CD4-positive, alpha-beta T cell treated with Interleukin-10 for 1 hour (primary cell): ENCODE measurements at regions not wholly inside any gene's neighbourhood (a gene's known extent, or its start where the extent isn't known, plus 50 kb on each side); places are given as distances from the start of the nearest gene placed in this dataset.
"Not testable (repeated sequence)": the region's sequence is repeated elsewhere in the genome, so short reads cannot be mapped to it uniquely, and the experiment has no call there.

Source experiments
- DNase-seq: peaks from one replicate; pipeline ENCODE4 v3.0.0-alpha.2; 2020

DNA sequence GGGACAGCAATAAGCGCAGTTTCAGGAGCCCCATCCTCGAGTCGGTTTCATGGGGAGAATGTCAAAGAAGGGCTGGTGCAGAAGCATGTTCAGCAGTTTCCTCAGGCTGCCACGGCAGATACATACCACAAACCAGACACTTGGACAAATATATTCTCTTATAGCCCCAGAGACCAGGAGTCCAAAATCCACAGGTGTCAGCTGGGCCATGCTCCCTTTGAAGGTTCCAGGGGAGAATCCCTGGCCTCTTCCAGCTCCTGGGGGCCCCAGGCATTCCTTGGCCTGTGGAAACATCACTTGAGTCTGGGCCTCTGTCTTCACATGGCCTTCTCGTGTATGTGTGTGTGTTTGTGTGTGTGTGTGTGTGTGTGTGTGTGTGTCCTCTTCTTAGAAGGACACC, 164.1 kb downstream of the UQCRFS1 start:
- no peak for DNase-seq

GRCh38 chr19:29045679-29046254, 167.2 kb downstream of the UQCRFS1 start:
- DNase-seq, result no peak

DNA sequence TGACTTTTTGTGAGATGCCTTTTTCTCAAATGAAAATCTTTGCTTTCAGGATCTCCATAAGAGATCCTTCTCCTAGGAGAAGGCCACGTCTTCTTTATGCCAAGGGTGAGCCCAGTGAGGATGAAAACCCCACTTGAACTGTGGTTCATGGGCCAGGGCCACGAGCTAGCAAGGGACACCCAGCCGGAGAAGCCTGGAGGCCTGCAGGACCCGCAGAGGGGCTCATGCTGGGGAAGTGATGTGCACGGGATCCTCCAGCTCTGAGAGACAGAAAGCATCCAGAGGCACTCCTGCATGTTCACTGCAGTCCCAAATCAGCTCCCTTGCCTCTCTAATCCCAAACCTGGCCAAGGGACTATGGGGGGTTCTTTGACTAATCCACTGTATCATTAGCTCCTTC, 168.9 kb downstream of the UQCRFS1 start:
- no peak for DNase-seq

- no peak for DNase-seq
Observed at GRCh38 chr19:29042450-29042849, 170.5 kb downstream of the UQCRFS1 start.

DNA sequence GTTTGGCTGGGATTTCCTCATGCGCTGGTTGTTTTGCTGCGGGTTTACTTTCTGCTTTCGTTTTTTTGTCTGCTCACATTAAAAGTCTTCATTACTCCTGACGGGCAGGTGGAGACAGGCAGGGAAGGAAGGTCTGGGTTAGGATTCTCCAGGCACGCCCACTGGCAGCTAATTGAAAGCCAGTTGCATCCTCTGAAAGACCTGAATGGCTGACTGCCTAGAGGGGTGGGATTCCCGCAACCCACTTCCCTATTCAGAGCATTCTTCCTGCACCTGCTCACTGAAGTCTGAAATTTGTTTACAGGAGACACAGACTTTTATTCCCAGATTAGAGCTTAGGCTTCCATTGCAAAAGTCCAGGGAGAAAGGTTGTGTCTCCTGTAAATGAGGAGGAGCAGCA, 172.0 kb downstream of the UQCRFS1 start:
- no peak for DNase-seq

GRCh38 chr19:29040292-29040691, 172.7 kb downstream of the UQCRFS1 start:
- no peak for DNase-seq

- not testable (repeated sequence) for DNase-seq
Observed at GRCh38 chr19:29039036-29039435, 173.9 kb downstream of the UQCRFS1 start.

- DNase-seq, result no peak
Observed at GRCh38 chr19:29031216-29031615, 181.7 kb downstream of the UQCRFS1 start.

- no peak for DNase-seq
Observed at GRCh38 chr19:29029268-29029958, 183.5 kb downstream of the UQCRFS1 start.

DNA sequence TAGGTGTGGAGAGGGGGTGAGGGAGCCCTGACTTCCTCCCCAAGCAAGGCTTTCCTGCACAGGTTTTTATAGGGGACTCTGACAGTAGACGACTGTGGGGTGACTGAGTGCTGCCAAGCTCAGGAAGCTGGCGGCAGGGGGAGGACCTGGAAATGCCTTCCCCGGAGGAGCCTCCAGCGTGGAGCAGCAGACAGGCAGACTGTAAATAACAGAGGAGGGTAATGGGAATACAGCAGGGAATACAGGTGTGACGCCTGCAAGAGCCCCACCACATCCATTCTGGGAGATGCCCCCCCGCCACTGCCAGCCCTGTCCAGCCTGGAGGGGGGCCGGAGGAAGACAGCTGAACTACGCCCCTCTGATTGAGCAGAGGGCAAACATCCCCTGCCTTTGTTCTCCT, 190.4 kb downstream of the UQCRFS1 start:
- DNase-seq, result no peak

- no peak for DNase-seq
Observed at GRCh38 chr19:29022165-29022564, 190.8 kb downstream of the UQCRFS1 start.

- DNase-seq, result no peak
Observed at GRCh38 chr19:29021232-29021916, 191.6 kb downstream of the UQCRFS1 start.

DNA sequence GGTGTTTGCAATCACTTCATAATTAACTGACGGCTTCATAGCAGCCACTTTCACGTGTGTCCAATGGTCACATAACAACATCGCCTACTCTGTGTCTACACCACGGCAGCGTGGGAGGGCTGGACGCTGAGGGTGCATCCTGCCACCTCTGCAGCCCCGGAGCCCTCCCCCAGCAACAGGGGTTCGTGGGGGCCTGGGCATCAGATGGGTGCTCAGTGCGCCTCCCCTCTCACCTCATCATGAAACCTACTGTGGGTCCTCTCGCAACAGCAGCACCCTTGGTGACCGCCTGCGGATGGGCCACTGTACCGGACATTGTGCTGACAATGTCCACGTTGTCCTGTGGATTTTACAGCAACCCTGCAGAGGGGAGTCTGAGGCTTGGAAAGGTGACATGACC, 193.5 kb downstream of the UQCRFS1 start:
- DNase-seq, result no peak

- no peak for DNase-seq
Observed at GRCh38 chr19:29018542-29018941, 194.4 kb downstream of the UQCRFS1 start.

DNA sequence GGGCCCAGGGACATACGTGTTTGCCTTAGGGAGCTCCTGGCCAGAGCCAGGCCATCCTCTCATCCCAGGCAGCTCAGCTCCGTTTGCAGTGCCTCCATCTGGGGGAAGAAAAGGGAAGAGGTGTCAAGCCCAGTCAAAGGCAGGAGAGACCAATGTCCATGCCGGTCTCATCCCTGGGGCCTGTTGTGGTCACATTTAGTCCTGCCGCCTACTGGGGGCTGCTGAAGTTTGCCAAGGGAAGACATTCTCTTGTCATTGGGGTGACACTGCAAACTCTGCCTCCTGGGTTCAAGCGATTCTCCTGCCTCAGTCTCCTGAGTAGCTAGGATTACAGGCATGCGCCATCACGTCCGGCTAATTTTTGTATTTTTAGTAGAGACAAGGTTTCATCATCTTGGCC, 195.2 kb downstream of the UQCRFS1 start:
- DNase-seq, result no peak

DNA sequence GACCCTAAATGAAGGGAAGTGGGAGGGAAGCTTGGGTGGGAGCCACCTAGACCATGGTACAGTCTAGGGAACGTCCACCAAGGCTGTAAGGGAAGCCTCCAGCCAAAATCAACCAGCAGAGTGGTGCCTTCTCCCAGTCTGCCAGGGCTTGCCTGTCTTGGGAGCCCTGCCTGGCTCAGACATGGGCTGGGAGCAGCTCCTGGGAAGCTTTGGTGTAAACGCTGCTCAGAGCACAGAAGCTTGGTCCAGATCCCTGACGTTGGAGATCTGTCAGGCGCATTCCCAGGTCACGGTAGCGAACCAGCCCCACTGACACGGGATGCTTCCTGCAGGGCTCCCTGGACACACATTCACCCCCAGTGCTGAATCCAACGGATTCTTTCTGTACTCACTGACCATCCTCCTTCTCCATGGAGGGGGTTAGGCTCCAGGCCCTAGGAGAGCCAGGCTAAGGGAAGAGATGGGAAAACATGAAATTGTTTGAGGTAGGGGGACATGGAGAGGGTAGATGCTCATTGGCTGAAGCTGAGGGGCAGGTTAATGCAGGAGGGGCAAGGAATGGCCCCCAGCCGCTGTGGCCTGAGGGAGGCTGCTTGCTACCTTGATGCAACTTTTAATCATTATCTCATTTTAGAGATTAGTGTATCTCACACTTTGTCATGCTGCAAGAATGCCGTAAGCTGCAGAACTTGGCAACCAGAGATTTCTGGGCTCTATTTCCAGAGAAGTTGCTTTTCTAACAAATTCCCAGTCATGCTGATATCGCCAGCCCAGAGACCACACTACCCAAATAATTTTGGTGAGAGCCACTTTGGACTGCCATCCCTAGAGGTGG, 195.8 kb downstream of the UQCRFS1 start:
- DNase-seq, result no peak

GRCh38 chr19:29016353-29016752, 196.6 kb downstream of the UQCRFS1 start:
- no peak for DNase-seq

DNA sequence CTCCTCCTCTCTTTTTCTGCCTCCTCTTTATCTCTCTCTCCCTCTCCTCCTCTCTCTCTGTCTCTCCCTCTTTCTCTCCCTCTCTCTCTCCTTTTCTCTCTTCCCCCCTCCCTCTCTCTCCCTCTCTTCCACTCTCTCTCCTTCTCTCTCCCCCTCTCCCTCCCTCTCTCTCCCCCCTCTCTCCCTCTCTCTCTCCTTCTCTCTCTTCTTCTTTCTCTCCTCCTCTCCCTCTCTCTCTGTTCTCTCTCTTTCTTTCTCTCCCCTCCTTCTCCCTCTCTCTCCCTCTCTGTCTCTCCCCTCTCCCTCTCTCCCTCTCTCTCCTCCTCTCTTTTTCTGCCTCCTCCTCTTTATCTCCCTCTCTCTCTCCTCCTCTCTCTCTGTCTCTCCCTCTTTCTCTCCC, 197.4 kb downstream of the UQCRFS1 start:
- no peak for DNase-seq

- DNase-seq, result no peak
Observed at GRCh38 chr19:29014857-29015436, 198.0 kb downstream of the UQCRFS1 start.

DNA sequence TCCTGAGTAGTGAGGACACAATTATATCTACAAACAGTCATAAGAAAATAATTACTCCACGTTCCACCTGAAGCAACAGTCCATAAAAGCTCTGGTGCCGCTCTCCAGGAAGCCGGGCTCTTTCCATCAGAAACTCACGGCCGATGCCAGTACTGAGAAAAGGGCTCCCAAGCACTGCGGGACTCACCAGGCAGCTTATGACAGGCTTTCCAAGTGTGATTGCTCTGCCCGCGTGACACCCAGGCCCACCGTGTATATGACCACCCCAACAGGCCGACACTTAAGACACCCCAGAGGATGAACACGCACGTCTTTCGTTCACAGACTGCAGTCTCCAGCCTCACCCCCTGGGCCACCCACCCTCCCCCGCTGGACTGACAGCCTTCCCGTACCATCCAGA, 199.0 kb downstream of the UQCRFS1 start:
- no peak for DNase-seq

- no peak for DNase-seq
Observed at GRCh38 chr19:29013325-29013724, 199.6 kb downstream of the UQCRFS1 start.

- DNase-seq, result no peak
Observed at GRCh38 chr19:29012457-29012856, 200.5 kb downstream of the UQCRFS1 start.

- DNase-seq, result no peak
Observed at GRCh38 chr19:29010276-29010675, 202.7 kb downstream of the UQCRFS1 start.
